Thyroid gland (tissue), 4 donors: ENCODE measurements at regions not wholly inside any gene's neighbourhood (a gene's known extent, or its start where the extent isn't known, plus 50 kb on each side); places are given as distances from the start of the nearest gene placed in this dataset.

Source experiments
- DNase-seq, 2 donors: peaks; one replicate each; pipeline ENCODE4 v3.0.0-alpha.2; 2019
- H3K27ac ChIP-seq, 3 donors: fragments of 200-600 bp; sonication (generic); 1 replicate in 2 of 3; 2 replicates in 1 of 3; pipeline ENCODE4 v1.5.1; 2016 to 2019; ENCODE audit warnings: mild to moderate bottlenecking in 1 of 3, moderate library complexity in 1 of 3
- H3K27me3 ChIP-seq: fragments of 200-600 bp; sonication (generic); one replicate; pipeline ENCODE4 v1.5.1; 2019
- H3K36me3 ChIP-seq, 2 donors: fragments of 200-600 bp; sonication (generic); one replicate each; pipeline ENCODE4 v1.5.1; 2016 to 2019
- H3K4me1 ChIP-seq, 2 donors: fragments of 200-600 bp; sonication (generic); one replicate each; pipeline ENCODE4 v1.5.1; 2017 to 2019
- H3K4me3 ChIP-seq, 3 donors: fragments of 200-600 bp; sonication (generic); replicated peaks in 1 of 3; 1 replicate in 2 of 3; 2 replicates in 1 of 3; pipeline ENCODE4 v1.5.1; 2016; ENCODE audit warnings: mild to moderate bottlenecking in 1 of 3
- H3K9me3 ChIP-seq: fragments of 200-600 bp; sonication (generic); one replicate; pipeline ENCODE4 v1.5.1; 2017
- POLR2A ChIP-seq, 2 donors: fragments of 450-650 bp; IDR thresholded peaks; one replicate each; pipeline ENCODE4 v1.6.1; 2017; ENCODE audit warnings: antibody characterized with exemption in 2 of 2, mild to moderate bottlenecking in 2 of 2, moderate library complexity in 1 of 2
- WGBS, 2 donors: methylation state at CpG; one replicate each; pipeline ENCODE4 v1.1.5; 2017; 5-methylcytosine and 5-hydroxymethylcytosine counted together
- intact Hi-C: fragments of 100-400 bp; cut with DNase I; formaldehyde crosslinking; loops from one replicate; pipeline ENCODE4 v1.15.1; 2023
- TF ChIP-seq, protein P1 (sequence below), 6 experiments: fragments of 200-600 bp in 3 of 6; fragments of 450-650 bp in 3 of 6; sonication (generic) in 3 of 6; IDR thresholded peaks; one replicate each; pipeline ENCODE4 v1.5.1; 2016 to 2019; ENCODE audit warnings: antibody characterized with exemption in 6 of 6, mild to moderate bottlenecking in 2 of 6, inconsistent platforms in 1 of 6, moderate library complexity in 1 of 6

DNA sequence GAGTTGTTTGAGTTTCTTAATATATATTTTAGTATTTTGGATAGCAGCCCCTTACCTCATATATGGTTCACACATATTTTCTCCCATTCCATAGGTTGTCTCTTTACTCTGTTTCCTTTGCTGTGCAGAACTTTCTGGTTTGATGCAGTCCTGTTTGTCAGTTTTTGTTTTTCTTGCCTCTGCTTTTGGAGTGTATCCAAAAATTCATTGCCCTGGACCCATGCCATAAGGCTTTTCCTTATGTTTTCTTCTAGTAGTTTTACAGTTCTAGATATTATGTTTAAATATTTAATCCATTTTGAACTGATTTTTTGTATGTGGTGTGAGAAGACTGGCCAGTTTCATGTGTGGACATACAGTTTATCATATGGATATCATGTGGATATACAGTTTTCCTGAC, 58.5 kb upstream of the NUDT6 start:
- Histone ChIP-seq H3K27ac (no peak overlapping the region), H3K9me3 (no peaks in the 10 kb centered on the region), H3K4me1 (no peaks in the 10 kb centered on the region), H3K27me3 (no peaks in the 10 kb centered on the region), H3K36me3 (no peaks in the 10 kb centered on the region), H3K4me3 (no peak overlapping the region)
- intact Hi-C loops = no loop called here
- no peak for DNase-seq
- TF ChIP-seq, protein P1, sequence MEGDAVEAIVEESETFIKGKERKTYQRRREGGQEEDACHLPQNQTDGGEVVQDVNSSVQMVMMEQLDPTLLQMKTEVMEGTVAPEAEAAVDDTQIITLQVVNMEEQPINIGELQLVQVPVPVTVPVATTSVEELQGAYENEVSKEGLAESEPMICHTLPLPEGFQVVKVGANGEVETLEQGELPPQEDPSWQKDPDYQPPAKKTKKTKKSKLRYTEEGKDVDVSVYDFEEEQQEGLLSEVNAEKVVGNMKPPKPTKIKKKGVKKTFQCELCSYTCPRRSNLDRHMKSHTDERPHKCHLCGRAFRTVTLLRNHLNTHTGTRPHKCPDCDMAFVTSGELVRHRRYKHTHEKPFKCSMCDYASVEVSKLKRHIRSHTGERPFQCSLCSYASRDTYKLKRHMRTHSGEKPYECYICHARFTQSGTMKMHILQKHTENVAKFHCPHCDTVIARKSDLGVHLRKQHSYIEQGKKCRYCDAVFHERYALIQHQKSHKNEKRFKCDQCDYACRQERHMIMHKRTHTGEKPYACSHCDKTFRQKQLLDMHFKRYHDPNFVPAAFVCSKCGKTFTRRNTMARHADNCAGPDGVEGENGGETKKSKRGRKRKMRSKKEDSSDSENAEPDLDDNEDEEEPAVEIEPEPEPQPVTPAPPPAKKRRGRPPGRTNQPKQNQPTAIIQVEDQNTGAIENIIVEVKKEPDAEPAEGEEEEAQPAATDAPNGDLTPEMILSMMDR (IDR thresholded peaks at IDR 0.05) = no peak
- TF ChIP-seq POLR2A (IDR thresholded peaks at IDR 0.05) = no peak

DNA sequence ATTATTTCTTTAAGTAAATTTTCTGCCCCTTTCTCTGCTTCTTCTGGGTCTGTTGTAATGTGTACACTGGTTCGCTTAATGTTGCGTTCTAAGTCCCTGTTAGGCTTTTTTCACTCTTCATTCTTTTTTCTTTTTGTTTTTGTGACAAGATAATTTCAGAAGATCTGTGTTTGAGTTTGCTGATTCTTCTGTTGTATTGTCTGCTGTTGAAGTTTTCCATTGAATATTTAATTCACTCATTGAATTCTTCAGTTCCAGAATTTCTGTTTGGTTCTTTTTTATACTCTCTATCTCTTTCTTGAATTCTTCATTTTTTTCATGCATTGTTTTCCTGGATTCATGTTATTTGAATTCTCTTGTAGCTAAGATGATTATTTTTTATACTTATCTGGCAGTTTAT, 66.3 kb upstream of the NUDT6 start:
- WGBS, 2 donors = 97 to 98% methylated on average over 2 of the region's 2 CpGs
- Histone ChIP-seq H3K4me3 (no peak overlapping the region), H3K36me3 (no peaks in the 10 kb centered on the region), H3K27ac (no peak overlapping the region), H3K4me1 (no peaks in the 10 kb centered on the region), H3K27me3 (no peaks in the 10 kb centered on the region), H3K9me3 (no peaks in the 10 kb centered on the region)
- no peak for DNase-seq
- intact Hi-C loops = no loop called here
- TF ChIP-seq, protein P1 (IDR thresholded peaks at IDR 0.05) = no peak
- TF ChIP-seq POLR2A (IDR thresholded peaks at IDR 0.05) = no peak

GRCh38 chr4:122990891-122991290, 68.5 kb upstream of the NUDT6 start:
- no peak overlapping the region for H3K27ac ChIP-seq
- TF ChIP-seq POLR2A (IDR thresholded peaks at IDR 0.05) = no peak
- TF ChIP-seq, protein P1 (IDR thresholded peaks at IDR 0.05) = no peak
- no peak for DNase-seq
- no peaks in the 10 kb centered on the region for H3K4me1 ChIP-seq
- no peaks in the 10 kb centered on the region for H3K27me3 ChIP-seq
- intact Hi-C loops = no loop called here
- H3K9me3 ChIP-seq = no peaks in the 10 kb centered on the region
- 97 to 99% methylated on average over 2 of the region's 2 CpGs for WGBS, 2 donors
- H3K4me3 ChIP-seq = no peak overlapping the region
- no peaks in the 10 kb centered on the region for H3K36me3 ChIP-seq

DNA sequence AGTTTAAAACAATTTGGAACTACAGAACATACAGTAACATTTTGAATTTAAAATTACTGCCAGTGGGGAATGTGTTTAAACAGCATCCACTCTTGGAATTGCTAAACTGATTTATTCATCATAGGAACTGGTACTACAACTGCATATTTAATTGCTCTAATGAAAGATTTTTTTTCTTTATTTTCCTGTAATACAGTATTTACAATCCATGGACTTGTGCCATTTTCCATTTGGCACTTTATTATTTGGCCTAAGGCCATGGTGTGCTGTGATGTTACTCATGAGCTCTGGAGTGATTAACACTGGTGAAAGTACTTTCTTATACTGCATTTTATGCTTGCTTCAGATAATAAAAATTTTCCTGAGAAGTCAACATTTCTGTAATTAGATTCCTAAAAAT, 69.7 kb upstream of the NUDT6 start:
- TF ChIP-seq POLR2A (IDR thresholded peaks at IDR 0.05) = no peak
- TF ChIP-seq, protein P1 (IDR thresholded peaks at IDR 0.05) = no peak

GRCh38 chr4:122992641-122993040, 70.2 kb upstream of the NUDT6 start:
- intact Hi-C loops = no loop called here
- H3K4me1 ChIP-seq = no peaks in the 10 kb centered on the region
- no peak for DNase-seq
- 96 to 98% methylated on average over 2 of the region's 2 CpGs for WGBS, 2 donors
- H3K36me3 ChIP-seq = no peaks in the 10 kb centered on the region
- no peaks in the 10 kb centered on the region for H3K9me3 ChIP-seq
- TF ChIP-seq, protein P1 (IDR thresholded peaks at IDR 0.05) = no peak
- no peak for TF ChIP-seq POLR2A (IDR thresholded peaks at IDR 0.05)
- no peak overlapping the region for H3K27ac ChIP-seq
- H3K27me3 ChIP-seq = no peaks in the 10 kb centered on the region
- H3K4me3 ChIP-seq = no peak overlapping the region

More for the DNA sequence above, 69.7 kb upstream of the NUDT6 start:
- intact Hi-C loops = no loop called here
- no peak overlapping the region for H3K4me3 ChIP-seq
- no peaks in the 10 kb centered on the region for H3K4me1 ChIP-seq
- no peak for DNase-seq
- H3K36me3 ChIP-seq = no peaks in the 10 kb centered on the region
- H3K27me3 ChIP-seq = no peaks in the 10 kb centered on the region
- no peaks in the 10 kb centered on the region for H3K9me3 ChIP-seq
- no peak overlapping the region for H3K27ac ChIP-seq
